AG10803 (cell line): ENCODE measurements at regions not wholly inside any gene's neighbourhood (a gene's known extent, or its start where the extent isn't known, plus 50 kb on each side); places are given as distances from the start of the nearest gene placed in this dataset.
A peak's percentile ranks its signal among the peaks of the same experiment; 100 is the strongest.

Experiments
- DNase-seq: peaks from one replicate; pipeline ENCODE4 v3.0.0; 2010; ENCODE audit warnings: low read depth
- H3K4me3 ChIP-seq: 2 replicates; pipeline ENCODE4 v1.5.1; 2011; ENCODE audit warnings: mild to moderate bottlenecking, low read length, control low read depth
- TF ChIP-seq, protein P1 (sequence below): conservative IDR thresholded peaks from 2 replicates; pipeline ENCODE4 v1.5.1; 2011; ENCODE audit warnings: mild to moderate bottlenecking, low read length, control low read depth, inconsistent platforms

DNA sequence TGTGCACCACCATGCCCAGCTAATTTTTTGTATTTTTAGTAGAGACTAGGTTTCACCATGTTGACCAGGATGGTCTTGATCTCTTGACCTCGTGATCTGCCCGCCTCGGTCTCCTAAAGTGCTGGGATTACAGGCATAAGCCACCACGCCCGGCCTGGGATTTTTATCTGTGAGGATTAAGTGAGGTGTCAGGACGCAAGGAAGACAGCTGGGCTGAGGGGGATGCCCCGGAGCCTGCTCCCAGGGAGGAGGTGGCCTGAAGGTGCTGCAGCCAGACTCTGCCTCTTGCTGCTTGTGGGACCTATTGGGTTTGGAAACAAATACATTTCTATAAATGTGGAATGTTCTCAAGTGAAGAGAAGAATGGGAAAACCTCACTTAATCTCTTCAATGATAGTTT is 131.6 kb downstream of the OLFM4 start:
- H3K4me3 ChIP-seq = no peak overlapping the region
- TF ChIP-seq, protein P1, sequence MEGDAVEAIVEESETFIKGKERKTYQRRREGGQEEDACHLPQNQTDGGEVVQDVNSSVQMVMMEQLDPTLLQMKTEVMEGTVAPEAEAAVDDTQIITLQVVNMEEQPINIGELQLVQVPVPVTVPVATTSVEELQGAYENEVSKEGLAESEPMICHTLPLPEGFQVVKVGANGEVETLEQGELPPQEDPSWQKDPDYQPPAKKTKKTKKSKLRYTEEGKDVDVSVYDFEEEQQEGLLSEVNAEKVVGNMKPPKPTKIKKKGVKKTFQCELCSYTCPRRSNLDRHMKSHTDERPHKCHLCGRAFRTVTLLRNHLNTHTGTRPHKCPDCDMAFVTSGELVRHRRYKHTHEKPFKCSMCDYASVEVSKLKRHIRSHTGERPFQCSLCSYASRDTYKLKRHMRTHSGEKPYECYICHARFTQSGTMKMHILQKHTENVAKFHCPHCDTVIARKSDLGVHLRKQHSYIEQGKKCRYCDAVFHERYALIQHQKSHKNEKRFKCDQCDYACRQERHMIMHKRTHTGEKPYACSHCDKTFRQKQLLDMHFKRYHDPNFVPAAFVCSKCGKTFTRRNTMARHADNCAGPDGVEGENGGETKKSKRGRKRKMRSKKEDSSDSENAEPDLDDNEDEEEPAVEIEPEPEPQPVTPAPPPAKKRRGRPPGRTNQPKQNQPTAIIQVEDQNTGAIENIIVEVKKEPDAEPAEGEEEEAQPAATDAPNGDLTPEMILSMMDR = no peak
- DNase-seq = no peak

DNA sequence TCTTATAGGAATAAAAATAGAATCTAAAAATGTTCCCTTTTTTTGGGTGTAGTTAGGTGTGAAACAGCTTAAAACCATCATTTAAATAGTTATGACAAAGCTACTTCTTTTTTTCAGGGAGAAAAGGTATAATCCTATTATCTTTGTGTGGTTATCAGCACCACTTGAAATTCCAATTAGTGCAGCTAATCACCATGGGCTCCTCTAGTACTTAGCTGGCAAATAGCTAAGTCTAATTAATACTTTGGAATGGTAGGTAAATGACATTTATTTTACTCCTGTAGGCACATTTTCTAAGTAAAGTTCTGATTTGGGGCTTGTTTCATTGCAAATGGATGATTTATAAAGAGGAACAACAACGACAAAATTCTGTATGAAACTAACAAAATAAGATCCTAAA is 132.6 kb downstream of the OLFM4 start:
- H3K4me3 ChIP-seq = no peak overlapping the region
- TF ChIP-seq, protein P1 = no peak
- DNase-seq = no peak

DNA sequence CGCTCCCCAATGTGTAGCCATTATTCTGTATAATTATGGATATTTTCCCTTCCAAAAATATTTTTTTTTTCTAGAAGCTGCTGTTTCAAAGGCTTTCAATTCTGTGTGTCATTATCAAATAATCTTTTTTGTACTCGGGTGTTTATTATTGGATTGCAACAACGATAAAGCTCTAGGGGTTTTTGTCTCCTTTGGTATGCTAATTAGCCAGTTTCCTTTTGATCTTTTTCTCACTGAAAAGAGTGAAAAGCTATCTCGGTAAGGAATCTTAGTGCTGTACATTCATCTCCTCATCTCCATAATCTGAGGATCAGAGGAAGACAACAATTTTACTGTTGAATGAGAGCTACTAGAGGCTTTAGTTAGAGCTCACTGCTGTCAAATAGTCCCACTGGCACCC is 136.6 kb downstream of the OLFM4 start:
- no peak for DNase-seq
- H3K4me3 ChIP-seq = no peak overlapping the region
- TF ChIP-seq, protein P1 = no peak

DNA sequence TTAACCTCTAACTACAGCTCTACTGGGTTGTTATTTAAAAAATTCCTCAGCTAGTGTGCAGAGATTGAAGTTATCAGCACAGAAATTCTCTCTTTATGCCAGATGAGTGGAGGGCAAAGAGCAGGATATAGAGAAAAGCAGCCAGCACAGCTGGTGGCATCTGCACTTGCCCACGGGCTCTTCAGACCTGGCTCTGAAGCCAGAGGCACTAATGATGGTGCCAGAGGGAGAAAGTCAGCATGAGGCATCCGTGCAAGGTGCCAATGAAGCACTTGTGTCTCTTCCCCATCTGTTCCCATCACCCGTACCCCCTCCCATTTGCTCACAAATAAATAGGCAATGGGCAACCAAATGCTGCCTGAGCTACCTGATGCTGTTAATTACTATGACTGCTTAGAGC is 138.9 kb downstream of the OLFM4 start:
- no peak for DNase-seq
- TF ChIP-seq, protein P1 = no peak

DNA sequence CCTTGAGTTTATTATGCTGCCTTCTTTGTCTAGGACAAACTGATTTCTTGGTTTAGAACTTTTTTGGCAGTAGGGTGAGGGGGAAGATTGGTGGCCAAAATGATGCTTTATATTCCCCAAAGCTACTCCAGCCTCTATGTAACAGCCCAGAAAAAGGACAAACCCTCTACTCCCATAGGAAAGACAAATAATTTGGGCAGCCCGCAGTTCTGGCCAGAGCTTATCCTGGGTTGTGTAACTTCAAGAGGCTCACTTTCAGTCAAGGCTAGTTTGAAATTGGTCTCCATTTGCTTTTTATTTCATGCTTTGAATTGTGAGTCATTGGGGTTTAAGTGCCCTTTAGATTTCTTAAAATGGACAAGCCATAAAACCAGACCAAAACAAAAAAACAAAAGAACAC is 142.3 kb downstream of the OLFM4 start:
- TF ChIP-seq, protein P1 = no peak
- H3K4me3 ChIP-seq = no peak overlapping the region
- no peak for DNase-seq

More for the DNA sequence above, 138.9 kb downstream of the OLFM4 start:
- H3K4me3 ChIP-seq = no peak overlapping the region

DNA sequence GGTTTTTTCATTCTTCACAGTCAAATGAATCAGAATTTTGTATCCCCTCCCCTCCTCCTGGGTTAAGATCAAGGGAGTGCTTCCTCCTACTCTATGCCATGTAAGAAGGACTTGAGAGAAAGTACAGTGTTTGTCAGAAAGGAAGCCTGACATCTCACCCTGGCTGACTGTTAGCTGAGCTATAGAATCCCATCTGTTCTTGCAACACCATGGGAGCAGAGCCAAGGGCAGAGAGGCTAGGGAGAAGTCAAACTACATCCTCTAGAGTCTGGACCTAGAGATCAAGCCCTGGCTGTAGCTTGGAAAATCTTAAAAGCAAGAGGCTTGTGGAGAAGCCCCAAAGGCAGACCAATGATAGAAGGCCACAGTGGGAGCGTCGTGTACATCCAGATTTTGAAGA is 145.9 kb downstream of the OLFM4 start:
- peak; percentile 18 for DNase-seq
- H3K4me3 ChIP-seq = no peak overlapping the region
- TF ChIP-seq, protein P1 = no peak

DNA sequence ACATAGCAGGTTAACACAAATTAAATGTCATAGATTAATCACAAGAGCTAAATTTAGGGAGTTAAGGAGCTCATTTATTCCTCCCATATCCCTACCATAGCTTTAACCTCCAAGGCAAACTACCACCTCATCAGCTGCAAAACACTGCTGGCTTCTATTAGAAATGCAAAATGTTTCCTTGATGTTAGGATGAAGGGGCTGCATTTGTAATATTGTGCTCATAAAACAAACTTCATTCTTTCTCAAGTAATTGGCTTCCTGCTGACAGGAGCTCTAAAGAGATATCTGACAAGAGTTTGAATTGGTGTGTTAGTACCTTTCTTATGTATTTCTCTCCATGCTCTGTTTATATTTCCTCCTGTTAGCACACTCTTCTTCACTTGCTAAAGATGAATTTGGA is 152.1 kb downstream of the OLFM4 start:
- H3K4me3 ChIP-seq = no peak overlapping the region
- TF ChIP-seq, protein P1 = no peak
- no peak for DNase-seq
